Fibroblast of lung (primary cell): ENCODE measurements at regions not wholly inside any gene's neighbourhood (a gene's known extent, or its start where the extent isn't known, plus 50 kb on each side); places are given as distances from the start of the nearest gene placed in this dataset.

Source experiments
- DNase-seq, 2 donors: peaks; one replicate each; pipeline versions ENCODE4 v3.0.0 to v3.0.0-alpha.2; 2010; ENCODE audit warnings: low read depth in 2 of 2
- H2AFZ ChIP-seq: 2 replicates; pipeline ENCODE4 v1.5.1; 2012; ENCODE audit warnings: low read length, control low read depth, inconsistent platforms
- H3K27ac ChIP-seq: 2 replicates; pipeline ENCODE4 v1.5.1; 2011; ENCODE audit warnings: low read length, control low read depth; ENCODE audit not compliant: insufficient read depth
- H3K27me3 ChIP-seq: 2 replicates; pipeline ENCODE4 v1.5.1; 2011; ENCODE audit warnings: mild to moderate bottlenecking, low read length; ENCODE audit not compliant: control insufficient read depth, insufficient read depth
- H3K36me3 ChIP-seq: 2 replicates; pipeline ENCODE4 v1.5.1; 2011; ENCODE audit warnings: low read length; ENCODE audit not compliant: control insufficient read depth, insufficient read depth
- H3K4me1 ChIP-seq: 2 replicates; pipeline ENCODE4 v1.5.1; 2011; ENCODE audit warnings: low read length; ENCODE audit not compliant: control insufficient read depth, insufficient read depth; ENCODE audit errors: extremely low read depth
- H3K4me2 ChIP-seq: 2 replicates; pipeline ENCODE4 v1.5.1; 2011; ENCODE audit warnings: low read length, control low read depth; ENCODE audit not compliant: insufficient read depth; ENCODE audit errors: extremely low read depth
- H3K4me3 ChIP-seq, 4 experiments: fragments of 200-600 bp in 1 of 4; sonication (generic) in 1 of 4; replicated peaks in 1 of 4; 2 replicates each; pipeline ENCODE4 v1.5.1; 2011 to 2016; ENCODE audit warnings: low read length in 4 of 4, low read depth in 3 of 4, mild to moderate bottlenecking in 3 of 4, control low read depth in 2 of 4, inconsistent platforms in 1 of 4, mixed read lengths in 1 of 4; ENCODE audit not compliant: insufficient read depth in 1 of 4; ENCODE audit errors: control extremely low read depth in 1 of 4
- H3K79me2 ChIP-seq: 2 replicates; pipeline ENCODE4 v1.5.1; 2012; ENCODE audit warnings: mild to moderate bottlenecking, low read length, inconsistent platforms; ENCODE audit not compliant: control insufficient read depth, insufficient read depth
- H3K9ac ChIP-seq: 2 replicates; pipeline ENCODE4 v1.5.1; 2011; ENCODE audit warnings: mild to moderate bottlenecking, low read length, control low read depth; ENCODE audit not compliant: insufficient read depth
- H3K9me3 ChIP-seq: 2 replicates; pipeline ENCODE4 v1.5.1; 2012; ENCODE audit warnings: low read depth, low read length; ENCODE audit not compliant: control insufficient read depth, insufficient read depth
- H4K20me1 ChIP-seq: 2 replicates; pipeline ENCODE4 v1.5.1; 2011; ENCODE audit warnings: low read length; ENCODE audit not compliant: control insufficient read depth, insufficient read depth; ENCODE audit errors: extremely low read depth
- EZH2 ChIP-seq: IDR thresholded peaks from 2 replicates; pipeline ENCODE4 v1.5.1; 2012; ENCODE audit warnings: low read length, control low read depth, mild to moderate bottlenecking; ENCODE audit errors: missing control alignments
- TF ChIP-seq, protein P1 (sequence below), 2 donors: IDR thresholded peaks in 1 of 2; conservative IDR thresholded peaks in 1 of 2; 1 replicate in 1 of 2; 2 replicates in 1 of 2; pipeline ENCODE4 v1.5.1; 2011 to 2012; ENCODE audit warnings: low read length in 2 of 2, control low read depth in 1 of 2, inconsistent platforms in 1 of 2, low read depth in 1 of 2, mild to moderate bottlenecking in 1 of 2

GRCh38 chr6:168147205-168147738 lies 68.3 kb upstream of the FRMD1 start:
- no peak overlapping the region for H3K9ac ChIP-seq
- H4K20me1 ChIP-seq: no peaks in the 10 kb centered on the region
- no peaks in the 10 kb centered on the region for H3K27me3 ChIP-seq
- H3K9me3 ChIP-seq: no peaks in the 10 kb centered on the region
- H3K4me3 ChIP-seq: no peak overlapping the region
- H3K4me1 ChIP-seq: no peaks in the 10 kb centered on the region
- DNase-seq: no peak
- TF ChIP-seq EZH2: no peak
- TF ChIP-seq, protein P1, sequence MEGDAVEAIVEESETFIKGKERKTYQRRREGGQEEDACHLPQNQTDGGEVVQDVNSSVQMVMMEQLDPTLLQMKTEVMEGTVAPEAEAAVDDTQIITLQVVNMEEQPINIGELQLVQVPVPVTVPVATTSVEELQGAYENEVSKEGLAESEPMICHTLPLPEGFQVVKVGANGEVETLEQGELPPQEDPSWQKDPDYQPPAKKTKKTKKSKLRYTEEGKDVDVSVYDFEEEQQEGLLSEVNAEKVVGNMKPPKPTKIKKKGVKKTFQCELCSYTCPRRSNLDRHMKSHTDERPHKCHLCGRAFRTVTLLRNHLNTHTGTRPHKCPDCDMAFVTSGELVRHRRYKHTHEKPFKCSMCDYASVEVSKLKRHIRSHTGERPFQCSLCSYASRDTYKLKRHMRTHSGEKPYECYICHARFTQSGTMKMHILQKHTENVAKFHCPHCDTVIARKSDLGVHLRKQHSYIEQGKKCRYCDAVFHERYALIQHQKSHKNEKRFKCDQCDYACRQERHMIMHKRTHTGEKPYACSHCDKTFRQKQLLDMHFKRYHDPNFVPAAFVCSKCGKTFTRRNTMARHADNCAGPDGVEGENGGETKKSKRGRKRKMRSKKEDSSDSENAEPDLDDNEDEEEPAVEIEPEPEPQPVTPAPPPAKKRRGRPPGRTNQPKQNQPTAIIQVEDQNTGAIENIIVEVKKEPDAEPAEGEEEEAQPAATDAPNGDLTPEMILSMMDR (conservative IDR thresholded peaks at IDR 0.05 in 1 of 2, IDR thresholded peaks at IDR 0.05 in 1 of 2; ENCODE audit: low read depth in 1 of 2, low read length in 2 of 2): no peak
- H3K79me2 ChIP-seq: no peaks in the 10 kb centered on the region
- H3K27ac ChIP-seq: no peak overlapping the region
- no peak overlapping the region for H3K4me2 ChIP-seq
- no peaks in the 10 kb centered on the region for H3K36me3 ChIP-seq
- no peak overlapping the region for H2AFZ ChIP-seq

DNA sequence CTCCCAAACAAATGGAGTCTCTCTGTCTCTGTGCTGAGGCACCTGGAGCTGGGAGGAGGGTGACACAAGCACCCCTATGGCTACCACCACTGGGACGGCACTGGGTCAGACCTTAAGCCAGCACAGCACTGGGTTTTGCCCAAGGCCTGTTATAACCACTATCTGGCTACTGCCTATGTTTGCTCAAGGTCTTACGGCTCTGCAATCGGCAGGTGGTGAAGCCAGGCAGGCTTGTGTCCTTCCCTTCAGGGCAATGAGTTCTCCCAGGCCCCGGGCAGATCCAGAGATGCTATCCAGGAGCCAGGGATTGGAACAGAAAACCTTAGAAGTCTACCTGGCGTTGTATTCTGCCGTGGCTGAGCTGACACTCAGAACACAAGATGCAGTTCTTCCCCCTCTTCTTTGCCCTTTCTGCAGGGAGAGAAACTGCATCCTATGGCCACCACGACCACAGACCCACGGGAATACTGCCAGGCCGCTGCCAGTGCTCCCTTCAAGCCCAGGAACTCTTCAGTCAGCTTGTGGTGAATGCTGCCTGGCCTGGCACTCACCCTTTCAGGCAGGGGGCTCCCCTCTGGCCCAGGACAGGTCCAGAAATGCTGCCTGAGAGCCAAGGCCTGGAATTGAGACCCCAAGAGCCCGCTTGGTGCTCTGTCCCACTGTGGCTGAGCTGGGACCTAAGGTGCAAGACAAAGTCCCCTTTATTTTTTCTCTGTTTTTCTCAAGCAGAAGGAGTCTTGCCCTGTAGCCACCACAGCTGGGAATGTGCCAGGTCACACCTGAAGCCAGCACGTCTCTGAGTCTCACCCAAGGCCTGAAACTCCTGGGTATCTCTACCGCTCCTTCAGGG lies 67.0 kb upstream of the FRMD1 start:
- Histone ChIP-seq H3K4me2 (no peak overlapping the region), H4K20me1 (no peaks in the 10 kb centered on the region), H3K27ac (no peak overlapping the region), H3K36me3 (no peaks in the 10 kb centered on the region), H3K9me3 (no peaks in the 10 kb centered on the region), H3K9ac (no peak overlapping the region), H3K27me3 (no peaks in the 10 kb centered on the region), H3K4me1 (no peaks in the 10 kb centered on the region), H3K79me2 (no peaks in the 10 kb centered on the region), H2AFZ (no peak overlapping the region), H3K4me3 (no peak overlapping the region)
- DNase-seq: no peak
- TF ChIP-seq EZH2: no peak
- TF ChIP-seq, protein P1 (conservative IDR thresholded peaks at IDR 0.05 in 1 of 2, IDR thresholded peaks at IDR 0.05 in 1 of 2; ENCODE audit: low read depth in 1 of 2, low read length in 2 of 2): no peak

GRCh38 chr6:168139121-168139520 lies 60.1 kb upstream of the FRMD1 start:
- no peaks in the 10 kb centered on the region for H3K27me3 ChIP-seq
- no peak overlapping the region for H3K27ac ChIP-seq
- no peaks in the 10 kb centered on the region for H3K4me1 ChIP-seq
- DNase-seq: no peak
- H3K9me3 ChIP-seq: no peaks in the 10 kb centered on the region
- H3K4me2 ChIP-seq: no peak overlapping the region
- no peak overlapping the region for H3K9ac ChIP-seq
- no peak overlapping the region for H3K4me3 ChIP-seq
- no peaks in the 10 kb centered on the region for H4K20me1 ChIP-seq
- no peak overlapping the region for H2AFZ ChIP-seq
- TF ChIP-seq, protein P1 (conservative IDR thresholded peaks at IDR 0.05 in 1 of 2, IDR thresholded peaks at IDR 0.05 in 1 of 2; ENCODE audit: low read depth in 1 of 2, low read length in 2 of 2): no peak
- no peak for TF ChIP-seq EZH2
- no peaks in the 10 kb centered on the region for H3K79me2 ChIP-seq
- H3K36me3 ChIP-seq: no peaks in the 10 kb centered on the region
